ENCODE measurements at regions not wholly inside any gene's neighbourhood (a gene's known extent, or its start where the extent isn't known, plus 50 kb on each side); places are given as distances from the start of the nearest gene placed in this dataset.

DNA sequence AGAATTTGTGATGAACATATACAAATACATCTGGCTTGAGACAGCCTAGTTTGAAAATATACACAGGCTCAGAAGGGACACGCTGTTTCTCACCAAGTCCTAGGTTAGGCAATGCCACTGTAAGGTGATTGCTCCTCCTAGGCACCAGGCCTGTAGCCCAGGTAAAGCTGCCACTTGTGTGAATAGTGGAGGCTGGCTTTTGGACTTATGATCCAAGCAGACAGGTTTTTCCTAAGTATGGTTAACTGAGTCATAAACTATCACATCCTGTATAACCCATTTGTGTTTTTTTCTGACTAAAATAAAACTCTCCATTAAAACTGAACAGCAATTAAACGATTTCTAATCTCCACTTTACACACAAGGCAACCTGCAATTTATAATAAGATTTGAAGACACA, 81.0 kb downstream of the SEMA4F start:
- ATAC-seq = peak; percentile 97

DNA sequence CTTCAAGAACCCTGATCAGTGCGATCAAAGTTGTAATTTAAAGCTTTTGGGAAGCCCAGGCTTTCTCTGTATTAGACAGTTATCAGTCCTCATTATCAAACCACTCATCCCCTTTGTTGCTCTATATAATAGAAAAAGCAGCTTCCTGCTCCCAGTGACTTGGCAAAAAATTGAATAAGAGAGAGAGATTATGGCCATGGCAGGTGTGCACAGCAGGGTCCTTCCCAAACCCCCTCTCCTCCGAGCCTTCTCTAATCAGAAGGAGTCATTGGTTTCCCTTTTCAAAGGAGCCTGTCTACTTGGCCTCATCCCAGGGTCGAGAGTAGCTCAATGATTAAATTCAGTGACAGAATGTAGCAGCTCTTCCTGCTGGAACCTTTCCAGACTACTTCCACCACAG, 81.5 kb downstream of the SEMA4F start:
- no peak for ATAC-seq

DNA sequence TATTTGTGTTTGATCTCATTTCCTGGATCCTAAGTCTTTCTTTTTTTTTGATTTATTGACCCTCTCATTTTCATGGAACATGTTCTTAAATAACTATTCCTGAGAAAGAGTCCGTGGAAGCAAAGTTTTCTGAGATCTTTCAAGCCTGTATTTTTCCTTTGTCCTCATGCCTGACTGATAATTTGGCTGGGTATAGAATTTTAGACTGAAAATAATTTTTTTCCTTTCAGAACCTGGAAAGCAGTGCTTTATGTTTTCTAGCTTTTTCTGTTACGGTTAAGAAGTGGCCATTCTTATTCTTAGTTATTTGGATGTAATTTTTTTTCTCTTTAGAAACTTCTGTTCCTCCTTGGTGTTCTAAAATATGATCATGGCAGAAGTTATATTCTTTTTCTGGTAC, 82.5 kb downstream of the SEMA4F start:
- ATAC-seq = no peak

- no peak for ATAC-seq
Observed at GRCh38 chr2:74738586-74738985, 84.5 kb downstream of the SEMA4F start.

- no peak for ATAC-seq
Observed at GRCh38 chr2:74739129-74739528, 85.1 kb downstream of the SEMA4F start.

GRCh38 chr2:74739733-74740241, 85.7 kb downstream of the SEMA4F start:
- no peak for ATAC-seq

- ATAC-seq = peak; percentile 40
Observed at GRCh38 chr2:74740395-74740740, 86.3 kb downstream of the SEMA4F start.

- peak; percentile 97 for ATAC-seq
Observed at GRCh38 chr2:74740741-74741431, 86.8 kb downstream of the SEMA4F start.

- ATAC-seq = peak; percentile 17
Observed at GRCh38 chr2:74741629-74742028, 87.6 kb downstream of the SEMA4F start.

DNA sequence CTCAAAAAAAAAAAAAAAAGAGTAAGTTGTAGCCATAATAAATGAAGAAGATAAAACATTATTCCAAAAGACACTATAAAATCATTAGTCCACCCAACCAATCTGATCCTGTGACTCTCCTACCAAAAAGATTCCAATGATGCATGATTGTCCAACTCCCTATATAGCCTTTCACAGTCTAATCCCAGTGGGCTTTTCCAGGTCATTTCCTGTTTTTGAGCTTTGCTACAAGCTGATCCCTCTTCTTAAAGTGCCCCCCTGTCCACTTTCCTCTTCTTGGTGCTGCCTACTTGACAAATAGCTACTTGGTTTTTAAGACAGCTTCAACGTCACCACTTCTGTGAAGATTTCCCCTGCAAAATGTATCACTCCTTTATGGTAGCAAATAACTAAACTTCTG, 88.4 kb downstream of the SEMA4F start:
- ATAC-seq = no peak

DNA sequence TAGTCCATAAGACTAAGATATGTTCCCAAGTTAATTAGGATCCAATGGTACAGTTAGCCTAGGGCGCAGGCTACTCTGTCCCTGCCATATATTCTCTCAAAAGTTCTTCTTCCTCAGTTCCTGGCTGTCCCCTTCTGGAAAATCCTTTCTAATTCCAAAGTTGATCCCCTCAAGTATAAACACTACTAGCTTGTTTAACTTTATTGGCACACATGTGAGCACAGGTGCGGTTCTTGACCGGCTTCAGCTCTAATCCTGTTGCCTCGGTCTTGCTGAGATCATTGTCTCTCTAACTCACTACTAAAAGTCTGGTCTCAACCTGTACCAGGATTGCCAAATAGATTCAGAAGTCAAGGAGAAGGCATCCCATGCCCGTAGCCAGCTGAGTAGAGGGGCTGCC, 89.0 kb downstream of the SEMA4F start:
- peak; percentile 37 for ATAC-seq

- ATAC-seq = no peak
Observed at GRCh38 chr2:74743778-74744177, 89.7 kb downstream of the SEMA4F start.

DNA sequence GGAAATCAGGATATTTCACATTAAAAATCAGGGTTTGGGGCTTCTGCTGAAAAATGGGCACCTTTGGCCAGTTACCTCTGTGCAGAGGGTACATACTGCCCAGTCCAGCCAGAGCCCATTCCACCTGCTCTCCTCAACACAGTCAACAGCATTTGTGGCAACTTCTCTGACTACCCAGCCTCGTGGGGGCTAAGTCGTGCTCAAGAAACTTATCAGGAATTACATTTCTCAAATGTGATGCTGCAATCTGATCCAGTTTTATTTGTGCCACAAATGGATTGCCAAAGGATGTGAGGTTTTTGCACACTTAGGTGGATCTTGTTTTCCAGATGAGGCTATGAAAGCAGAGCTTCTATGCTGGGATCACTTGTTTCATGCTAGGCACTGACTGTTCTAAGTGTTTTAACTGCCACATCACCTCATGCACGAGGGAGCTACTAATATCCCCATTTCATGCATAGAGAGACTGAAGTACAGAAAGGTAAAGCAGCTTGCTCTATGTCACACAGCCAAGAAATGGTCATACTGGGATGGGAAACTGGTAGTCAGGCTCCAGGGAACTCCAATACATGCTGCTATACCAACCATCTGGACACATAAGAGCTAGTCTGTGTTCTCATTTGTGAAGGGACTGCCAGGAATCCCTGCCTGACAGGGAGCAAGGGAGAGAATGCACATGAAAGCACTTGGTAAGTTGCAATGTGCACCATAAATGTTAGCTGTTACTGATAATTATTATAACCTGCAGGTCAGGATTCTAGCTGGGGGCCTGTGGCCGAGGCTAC, 89.0 kb upstream of the HK2 start:
- ATAC-seq = no peak

GRCh38 chr2:74745766-74746165, 88.2 kb upstream of the HK2 start:
- peak; percentile 47 for ATAC-seq

DNA sequence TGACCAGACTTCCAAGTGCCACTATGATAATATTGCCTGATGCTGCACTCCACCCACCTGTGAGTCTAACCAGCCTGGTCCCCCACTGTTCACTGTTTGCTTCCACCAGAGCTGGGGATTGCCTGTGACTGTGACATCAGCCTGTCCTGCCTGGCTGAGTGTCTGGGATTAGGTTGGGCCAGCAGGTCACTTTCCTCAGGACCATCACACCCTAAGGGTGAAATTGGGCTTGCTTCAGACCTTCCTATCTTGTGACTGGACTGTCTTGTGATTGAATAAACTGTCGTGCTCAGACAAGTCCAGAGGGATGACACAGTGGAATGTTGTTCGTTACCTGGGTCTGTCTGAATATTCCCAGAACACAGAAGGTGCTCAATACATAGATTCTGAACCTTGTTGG, 87.4 kb upstream of the HK2 start:
- ATAC-seq = peak; percentile 72

DNA sequence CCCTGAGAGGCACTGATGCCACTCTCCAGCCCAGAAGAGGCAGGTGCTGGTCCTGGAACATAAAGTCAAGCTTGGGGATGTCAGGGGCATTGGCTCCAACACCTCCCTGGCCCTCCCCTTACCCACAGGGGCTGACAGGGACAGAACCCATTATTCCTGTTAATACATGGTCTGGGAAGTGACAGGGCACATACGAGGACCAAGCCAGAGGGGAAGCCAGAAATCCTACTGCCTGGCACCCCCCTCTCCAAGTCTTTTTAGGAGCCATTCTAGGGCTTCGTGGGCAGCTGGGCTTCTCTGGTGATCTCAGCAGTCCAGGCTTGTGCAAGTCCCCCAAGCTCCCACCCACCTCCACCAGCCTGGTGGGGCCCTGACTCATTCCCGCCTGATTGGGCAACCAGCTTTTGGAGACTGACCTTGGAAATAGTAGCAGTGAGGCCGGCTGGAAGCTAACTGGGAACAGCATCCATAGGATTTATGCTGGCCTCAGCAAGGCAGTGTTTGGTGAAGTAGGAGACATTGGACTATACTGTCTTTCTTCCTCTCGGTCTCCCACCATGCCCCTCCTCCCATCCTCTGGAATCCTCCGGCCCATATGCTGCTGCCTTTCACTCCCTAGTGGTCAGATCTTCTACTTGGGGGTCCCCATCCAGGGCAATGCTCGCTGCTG, 86.4 kb upstream of the HK2 start:
- no peak for ATAC-seq

- no peak for ATAC-seq
Observed at GRCh38 chr2:74748665-74749064, 85.3 kb upstream of the HK2 start.

- ATAC-seq = no peak
Observed at GRCh38 chr2:74749432-74749831, 84.5 kb upstream of the HK2 start.

- no peak for ATAC-seq
Observed at GRCh38 chr2:74751981-74752851, 81.7 kb upstream of the HK2 start.

DNA sequence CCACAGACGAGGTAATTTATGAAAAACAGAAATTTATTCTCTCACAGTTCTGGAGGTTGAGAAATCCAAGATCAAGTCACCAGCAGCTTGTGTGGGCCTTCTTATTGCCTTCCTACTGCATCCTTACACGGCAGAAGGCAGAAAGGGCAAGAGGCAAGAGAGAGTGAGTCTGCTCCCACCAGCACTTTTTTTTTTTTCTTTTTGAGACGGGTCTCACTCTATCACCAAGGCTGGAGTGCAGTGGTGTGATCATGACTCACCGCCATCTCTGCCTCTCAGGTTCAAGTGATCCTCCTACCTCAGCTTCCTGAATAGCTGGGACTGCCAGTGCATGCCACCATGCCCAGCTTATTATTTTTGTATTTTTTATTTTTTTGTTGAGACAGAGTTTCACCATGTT, 78.5 kb upstream of the HK2 start:
- ATAC-seq = no peak

GRCh38 chr2:74756356-74756890, 77.5 kb upstream of the HK2 start:
- ATAC-seq = no peak

- ATAC-seq = no peak
Observed at GRCh38 chr2:74759986-74760385, 73.9 kb upstream of the HK2 start.

Data from esophagus mucosa (tissue), 1 donor.